ENCODE measurements at regions not wholly inside any gene's neighbourhood (a gene's known extent, or its start where the extent isn't known, plus 50 kb on each side); places are given as distances from the start of the nearest gene placed in this dataset.

GRCh38 chr6:104218116-104218515, 641.6 kb downstream of the HACE1 start:
- Histone ChIP-seq H3K36me3 (no peaks in the 10 kb centered on the region), H3K9me3 (no peaks in the 10 kb centered on the region), H3K4me1 (no peaks in the 10 kb centered on the region), H3K27me3 (no peaks in the 10 kb centered on the region), H3K4me3 (ENCODE audit: low read depth, low read length) (no peak overlapping the region)
- DNase-seq = no peak
- TF ChIP-seq CTCF (IDR thresholded peaks at IDR 0.05; ENCODE audit: low read depth, low read length) = no peak

GRCh38 chr6:104214901-104215300, 644.8 kb downstream of the HACE1 start:
- H3K4me3 ChIP-seq (ENCODE audit: low read depth, low read length) = no peak overlapping the region
- H3K4me1 ChIP-seq = no peaks in the 10 kb centered on the region
- no peak for TF ChIP-seq CTCF (IDR thresholded peaks at IDR 0.05; ENCODE audit: low read depth, low read length)
- no peaks in the 10 kb centered on the region for H3K9me3 ChIP-seq
- DNase-seq = no peak
- H3K36me3 ChIP-seq = no peaks in the 10 kb centered on the region
- H3K27me3 ChIP-seq = no peaks in the 10 kb centered on the region

GRCh38 chr6:104212977-104213668, 646.6 kb downstream of the HACE1 start:
- Histone ChIP-seq H3K4me1 (no peaks in the 10 kb centered on the region), H3K9me3 (no peaks in the 10 kb centered on the region), H3K36me3 (no peaks in the 10 kb centered on the region), H3K4me3 (ENCODE audit: low read depth, low read length) (no peak overlapping the region), H3K27me3 (no peaks in the 10 kb centered on the region)
- TF ChIP-seq CTCF (IDR thresholded peaks at IDR 0.05; ENCODE audit: low read depth, low read length) = no peak
- DNase-seq = no peak

DNA sequence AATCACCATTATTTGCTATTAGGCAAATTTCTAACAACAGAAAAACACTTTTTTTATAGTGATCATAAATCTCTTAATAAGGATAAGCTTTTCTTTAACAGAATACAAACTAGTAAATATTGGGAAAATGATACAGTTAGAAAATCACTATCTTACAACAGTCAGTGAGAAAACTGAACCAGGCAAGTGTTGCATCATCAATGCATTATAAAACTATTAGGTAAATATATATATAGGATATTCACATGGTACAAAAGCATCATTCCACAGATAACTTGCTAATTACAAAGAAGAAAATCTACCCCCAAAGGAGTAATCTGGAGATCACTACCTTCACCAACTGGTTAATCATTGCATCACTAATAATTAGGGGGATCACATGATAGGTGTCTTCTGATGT, 652.1 kb downstream of the HACE1 start:
- Histone ChIP-seq H3K27me3 (no peaks in the 10 kb centered on the region), H3K9me3 (no peaks in the 10 kb centered on the region; the same call in 1 of the 2 replicates), H3K36me3 (no peaks in the 10 kb centered on the region), H3K4me3 (ENCODE audit: low read depth, low read length) (no peak overlapping the region), H3K4me1 (no peaks in the 10 kb centered on the region)
- no peak for TF ChIP-seq CTCF (IDR thresholded peaks at IDR 0.05; ENCODE audit: low read depth, low read length)
- DNase-seq = no peak

DNA sequence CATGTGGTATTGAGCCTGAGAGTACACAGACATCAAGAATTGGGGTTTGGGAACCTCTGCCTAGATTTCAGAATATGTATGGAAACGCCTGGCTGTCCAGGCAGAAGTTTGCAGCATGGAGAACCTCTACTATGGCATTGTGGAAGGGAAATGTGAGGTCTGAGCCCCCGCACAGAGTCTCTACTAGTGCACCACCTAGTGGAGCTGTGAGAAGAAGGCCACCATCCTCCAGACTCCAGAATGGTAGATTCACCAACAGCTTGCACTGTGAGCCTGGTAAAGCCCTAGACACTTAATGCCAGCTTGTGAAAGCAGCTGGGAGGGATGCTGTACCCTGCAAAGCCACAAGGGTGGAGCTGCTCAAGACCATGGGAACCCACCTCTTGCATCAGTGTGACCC, 658.2 kb downstream of the HACE1 start:
- TF ChIP-seq CTCF (IDR thresholded peaks at IDR 0.05; ENCODE audit: low read depth, low read length) = no peak

GRCh38 chr6:104187616-104188015, 672.1 kb downstream of the HACE1 start:
- no peaks in the 10 kb centered on the region for H3K36me3 ChIP-seq
- DNase-seq = no peak
- TF ChIP-seq CTCF (IDR thresholded peaks at IDR 0.05; ENCODE audit: low read depth, low read length) = no peak
- H3K9me3 ChIP-seq = no peaks in the 10 kb centered on the region; the same call in 1 of the 2 replicates
- no peaks in the 10 kb centered on the region for H3K27me3 ChIP-seq
- H3K4me3 ChIP-seq (ENCODE audit: low read depth, low read length) = no peak overlapping the region
- no peaks in the 10 kb centered on the region for H3K4me1 ChIP-seq

More for the DNA sequence above, 658.2 kb downstream of the HACE1 start:
- Histone ChIP-seq H3K4me3 (ENCODE audit: low read depth, low read length) (no peak overlapping the region), H3K9me3 (no peaks in the 10 kb centered on the region; the same call in 1 of the 2 replicates), H3K4me1 (no peaks in the 10 kb centered on the region; the same call in 1 of the 2 replicates), H3K27me3 (no peaks in the 10 kb centered on the region), H3K36me3 (no peaks in the 10 kb centered on the region)
- DNase-seq = no peak

Data from BE2C (cell line).